Esophagus muscularis mucosa (tissue), 4 donors: ENCODE measurements at regions not wholly inside any gene's neighbourhood (a gene's known extent, or its start where the extent isn't known, plus 50 kb on each side); places are given as distances from the start of the nearest gene placed in this dataset.

Experiments
- DNase-seq: peaks from one replicate; pipeline ENCODE4 v3.0.0-alpha.2; 2017; ENCODE audit errors: extremely low spot score
- H3K27ac ChIP-seq, 4 donors: fragments of 200-600 bp; sonication (generic); replicated peaks in 1 of 4; 1 replicate in 3 of 4; 2 replicates in 1 of 4; pipeline ENCODE4 v1.5.1; 2016 to 2019; ENCODE audit warnings: mild to moderate bottlenecking in 1 of 4
- H3K27me3 ChIP-seq, 4 donors: fragments of 200-600 bp; sonication (generic); one replicate each; pipeline versions ENCODE4 v1.5.1 to v1.6.0; 2016 to 2019
- H3K36me3 ChIP-seq, 4 donors: fragments of 200-600 bp; sonication (generic); one replicate each; pipeline ENCODE4 v1.5.1; 2016 to 2019
- H3K4me1 ChIP-seq, 4 donors: fragments of 200-600 bp; sonication (generic); one replicate each; pipeline ENCODE4 v1.5.1; 2016 to 2019
- H3K4me3 ChIP-seq, 4 donors: fragments of 200-600 bp; sonication (generic); 1 replicate in 2 of 4; 2 replicates in 2 of 4; pipeline ENCODE4 v1.5.1; 2016 to 2019; ENCODE audit warnings: mild to moderate bottlenecking in 4 of 4, moderate library complexity in 1 of 4
- H3K9me3 ChIP-seq, 4 donors: fragments of 200-600 bp; sonication (generic); 1 replicate in 3 of 4; 2 replicates in 1 of 4; pipeline ENCODE4 v1.5.1; 2016 to 2019
- EP300 ChIP-seq: sonication (generic); formaldehyde crosslinking; IDR thresholded peaks from one replicate; pipeline ENCODE4 v1.6.1; 2017; ENCODE audit warnings: antibody characterized with exemption
- POLR2A ChIP-seq: fragments of 450-650 bp; IDR thresholded peaks from one replicate; pipeline ENCODE4 v1.6.1; 2017; ENCODE audit warnings: antibody characterized with exemption, moderate library complexity, mild to moderate bottlenecking, low read depth
- POLR2AphosphoS5 ChIP-seq, 2 donors: sonication (generic); formaldehyde crosslinking; IDR thresholded peaks; one replicate each; pipeline ENCODE4 v1.6.1; 2017; ENCODE audit warnings: antibody characterized with exemption in 2 of 2
- WGBS: methylation state at CpG from one replicate; pipeline ENCODE4 v1.1.5; 2018; 5-methylcytosine and 5-hydroxymethylcytosine counted together
- intact Hi-C: fragments of 100-400 bp; cut with DNase I; formaldehyde crosslinking; loops from one replicate; pipeline ENCODE4 v1.15.1; 2023
- TF ChIP-seq, protein P1 (sequence below), 3 experiments: fragments of 200-600 bp in 2 of 3; fragments of 450-650 bp in 1 of 3; sonication (generic) in 2 of 3; IDR thresholded peaks; one replicate each; pipeline ENCODE4 v1.5.1; 2017 to 2019; ENCODE audit warnings: antibody characterized with exemption in 3 of 3, mild to moderate bottlenecking in 2 of 3, moderate library complexity in 1 of 3

- 64% methylated on average over 8 of the region's 8 CpGs for WGBS
- no peak for TF ChIP-seq POLR2A
- TF ChIP-seq EP300, result no peak
- TF ChIP-seq, protein P1, sequence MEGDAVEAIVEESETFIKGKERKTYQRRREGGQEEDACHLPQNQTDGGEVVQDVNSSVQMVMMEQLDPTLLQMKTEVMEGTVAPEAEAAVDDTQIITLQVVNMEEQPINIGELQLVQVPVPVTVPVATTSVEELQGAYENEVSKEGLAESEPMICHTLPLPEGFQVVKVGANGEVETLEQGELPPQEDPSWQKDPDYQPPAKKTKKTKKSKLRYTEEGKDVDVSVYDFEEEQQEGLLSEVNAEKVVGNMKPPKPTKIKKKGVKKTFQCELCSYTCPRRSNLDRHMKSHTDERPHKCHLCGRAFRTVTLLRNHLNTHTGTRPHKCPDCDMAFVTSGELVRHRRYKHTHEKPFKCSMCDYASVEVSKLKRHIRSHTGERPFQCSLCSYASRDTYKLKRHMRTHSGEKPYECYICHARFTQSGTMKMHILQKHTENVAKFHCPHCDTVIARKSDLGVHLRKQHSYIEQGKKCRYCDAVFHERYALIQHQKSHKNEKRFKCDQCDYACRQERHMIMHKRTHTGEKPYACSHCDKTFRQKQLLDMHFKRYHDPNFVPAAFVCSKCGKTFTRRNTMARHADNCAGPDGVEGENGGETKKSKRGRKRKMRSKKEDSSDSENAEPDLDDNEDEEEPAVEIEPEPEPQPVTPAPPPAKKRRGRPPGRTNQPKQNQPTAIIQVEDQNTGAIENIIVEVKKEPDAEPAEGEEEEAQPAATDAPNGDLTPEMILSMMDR (IDR thresholded peaks at IDR 0.05), result no peak
- no peak for TF ChIP-seq POLR2AphosphoS5 (IDR thresholded peaks at IDR 0.05)
Measured at GRCh38 chr2:21281791-21282514, 158.2 kb downstream of the TDRD15 start.

DNA sequence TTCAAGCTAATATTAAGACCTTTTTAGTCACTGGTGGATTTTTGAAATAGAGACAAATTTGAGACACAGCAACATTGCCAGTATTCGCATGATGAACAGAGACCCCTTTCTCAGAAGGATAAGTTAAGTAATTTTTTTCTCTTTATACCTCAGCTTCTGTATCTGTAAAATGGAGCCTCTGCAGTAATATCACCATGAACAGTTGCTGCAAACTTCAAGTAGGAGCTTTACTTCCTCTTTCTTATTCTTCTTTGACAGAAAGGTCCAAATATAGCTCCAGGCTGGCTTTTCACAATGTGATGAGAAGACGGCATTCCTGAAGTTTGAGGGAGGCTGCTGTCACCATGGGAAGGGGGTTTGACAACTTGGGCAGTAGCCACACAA lies 158.7 kb downstream of the TDRD15 start:
- H3K4me1 ChIP-seq, result no peaks in the 10 kb centered on the region
- H3K36me3 ChIP-seq, result no peaks in the 10 kb centered on the region
- H3K27ac ChIP-seq, result no peak overlapping the region
- WGBS, result 73% methylated on average over 2 of the region's 2 CpGs
- H3K9me3 ChIP-seq, result no peaks in the 10 kb centered on the region
- no peak overlapping the region for H3K4me3 ChIP-seq
- no peaks in the 10 kb centered on the region for H3K27me3 ChIP-seq
- intact Hi-C loops, result no loop called here
- no peak for TF ChIP-seq POLR2A
- TF ChIP-seq, protein P1 (IDR thresholded peaks at IDR 0.05), result no peak
- TF ChIP-seq POLR2AphosphoS5 (IDR thresholded peaks at IDR 0.05), result no peak
- TF ChIP-seq EP300, result no peak
- DNase-seq, result no peak

More at GRCh38 chr2:21281791-21282514, 158.2 kb downstream of the TDRD15 start:
- no peaks in the 10 kb centered on the region for H3K36me3 ChIP-seq
- H3K4me3 ChIP-seq, result no peak overlapping the region
- intact Hi-C loops, result no loop called here
- H3K4me1 ChIP-seq, result no peaks in the 10 kb centered on the region
- no peak overlapping the region for H3K27ac ChIP-seq
- no peaks in the 10 kb centered on the region for H3K9me3 ChIP-seq
- no peak for DNase-seq
- no peaks in the 10 kb centered on the region for H3K27me3 ChIP-seq

- no peak for TF ChIP-seq POLR2A
- TF ChIP-seq, protein P1 (IDR thresholded peaks at IDR 0.05), result no peak
- 77% methylated on average over 2 of the region's 2 CpGs for WGBS
- Histone ChIP-seq H3K9me3 (no peaks in the 10 kb centered on the region), H3K36me3 (no peaks in the 10 kb centered on the region), H3K4me1 (no peaks in the 10 kb centered on the region), H3K4me3 (no peak overlapping the region), H3K27me3 (no peaks in the 10 kb centered on the region), H3K27ac (no peak overlapping the region)
- intact Hi-C loops, result no loop called here
- no peak for DNase-seq
Measured at GRCh38 chr2:21288299-21288698, 164.5 kb downstream of the TDRD15 start.

DNA sequence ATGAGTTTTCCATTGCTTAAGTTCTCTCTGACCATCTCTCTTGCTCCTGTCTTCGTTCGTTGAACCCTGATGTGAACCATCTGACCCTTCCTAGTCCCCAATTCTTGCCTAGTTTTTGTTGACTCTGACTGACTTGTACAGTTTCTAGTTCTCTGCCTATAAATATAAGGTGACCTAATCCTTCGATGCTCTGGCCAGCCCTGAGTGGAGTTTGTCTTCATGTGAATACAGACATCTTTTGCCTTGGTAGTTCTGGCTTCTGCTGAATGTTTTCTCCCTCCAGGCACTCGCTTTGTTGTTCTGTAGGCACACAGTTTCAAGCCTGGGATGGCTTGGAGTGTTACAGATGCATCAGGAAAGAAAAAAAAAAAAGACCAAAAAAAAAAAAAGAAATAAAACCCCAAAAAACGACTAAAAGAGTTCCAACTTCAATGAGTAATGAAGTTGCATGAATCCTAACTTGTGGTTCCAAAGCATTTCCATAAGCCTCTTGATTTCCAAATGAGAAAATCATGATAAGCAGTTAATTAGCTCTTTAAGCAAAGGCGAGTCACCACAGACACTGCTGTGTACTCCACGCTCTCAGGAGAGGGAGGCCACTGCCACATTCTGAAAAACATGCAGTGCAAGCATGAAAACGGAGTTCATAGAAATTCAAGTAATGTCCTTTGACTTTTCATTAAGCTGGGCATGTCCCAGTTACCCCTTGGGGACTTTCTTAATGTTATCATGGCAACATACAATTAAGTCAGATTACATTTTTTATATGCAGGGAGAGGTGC lies 165.2 kb downstream of the TDRD15 start:
- no peaks in the 10 kb centered on the region for H3K27me3 ChIP-seq
- no peak overlapping the region for H3K4me3 ChIP-seq
- intact Hi-C loops, result no loop called here
- TF ChIP-seq EP300 (no peak), POLR2AphosphoS5 (IDR thresholded peaks at IDR 0.05) (no peak), POLR2A (no peak)
- TF ChIP-seq, protein P1 (IDR thresholded peaks at IDR 0.05), result no peak
- WGBS, result 64% methylated on average over 8 of the region's 8 CpGs
- no peaks in the 10 kb centered on the region for H3K4me1 ChIP-seq
- no peaks in the 10 kb centered on the region for H3K36me3 ChIP-seq
- no peak for DNase-seq
- no peak overlapping the region for H3K27ac ChIP-seq
- H3K9me3 ChIP-seq, result no peaks in the 10 kb centered on the region
